NCI-H460 (cell line): ENCODE measurements at regions not wholly inside any gene's neighbourhood (a gene's known extent, or its start where the extent isn't known, plus 50 kb on each side); places are given as distances from the start of the nearest gene placed in this dataset.

Experiments used
- DNase-seq: peaks from one replicate; pipeline ENCODE4 v3.0.0-alpha.2; 2016; ENCODE audit warnings: low read depth; ENCODE audit errors: extremely low read depth

DNA sequence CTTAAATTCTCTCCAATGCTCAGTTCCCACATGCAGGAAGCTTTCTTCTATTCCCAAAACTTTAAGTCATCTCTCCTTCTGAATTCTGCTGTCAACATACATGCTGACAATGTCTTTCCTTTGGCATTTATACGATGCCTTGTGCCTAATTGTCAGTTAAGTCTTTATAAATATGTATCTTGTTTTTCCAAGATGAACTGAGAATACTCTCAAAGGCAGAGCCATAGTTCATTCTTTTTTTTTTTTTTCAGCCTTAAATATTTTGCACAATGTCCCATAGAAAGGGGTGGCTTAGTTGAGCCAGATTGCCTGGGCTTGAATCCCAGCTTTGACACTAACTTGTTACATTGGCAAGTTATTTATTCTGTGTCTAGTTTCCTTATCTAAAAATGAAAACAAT, 210.6 kb downstream of the QDPR start:
- DNase-seq: no peak

DNA sequence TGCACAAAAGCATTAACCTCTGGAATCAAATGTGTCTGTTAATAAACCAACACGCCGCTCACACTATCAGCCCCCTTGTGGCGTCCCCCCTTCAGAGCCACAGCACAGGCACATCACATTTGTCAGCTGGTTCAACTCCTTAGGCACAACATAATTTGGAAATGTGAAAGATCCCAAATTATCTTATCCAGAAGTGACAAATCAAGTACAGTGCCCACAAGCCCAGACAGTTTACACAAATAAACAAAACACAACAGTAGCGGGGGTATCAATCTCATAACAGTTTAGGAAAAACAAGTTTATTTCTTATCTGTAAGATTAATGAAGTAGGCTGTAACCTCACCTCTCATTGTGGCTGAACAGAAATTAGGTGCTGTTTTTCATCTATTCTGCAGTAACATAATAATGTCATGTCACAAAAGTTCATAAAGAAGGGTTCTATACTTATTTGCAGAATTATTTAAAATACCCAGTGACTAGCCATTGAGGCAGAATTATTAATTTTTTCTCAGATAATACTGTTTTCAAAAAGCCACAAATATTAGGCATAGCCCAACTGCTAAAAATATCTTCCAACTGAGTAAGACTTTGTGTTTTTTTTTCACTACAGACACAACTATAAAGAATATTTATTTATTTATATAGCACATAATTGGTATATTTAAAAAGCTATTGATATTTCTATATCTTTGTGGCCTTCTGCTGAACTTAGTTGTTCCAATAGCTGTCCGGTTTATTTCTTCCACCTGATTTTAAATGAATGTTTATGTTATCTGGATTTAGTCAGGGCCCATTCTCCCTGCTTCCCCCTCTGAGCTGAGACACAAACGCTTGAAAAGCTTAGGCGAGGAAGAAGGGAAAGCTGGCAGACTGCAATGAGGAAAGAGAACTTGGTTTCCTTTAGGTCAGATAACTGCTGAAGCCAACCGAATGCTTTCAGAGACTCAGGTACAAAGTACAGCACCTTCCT, 214.7 kb downstream of the QDPR start:
- DNase-seq: no peak

GRCh38 chr4:17293901-17294300, 218.0 kb downstream of the QDPR start:
- no peak for DNase-seq

GRCh38 chr4:17288151-17288550, 223.7 kb downstream of the QDPR start:
- no peak for DNase-seq

- DNase-seq: no peak
Measured at GRCh38 chr4:17286752-17287460, 225.0 kb downstream of the QDPR start.

DNA sequence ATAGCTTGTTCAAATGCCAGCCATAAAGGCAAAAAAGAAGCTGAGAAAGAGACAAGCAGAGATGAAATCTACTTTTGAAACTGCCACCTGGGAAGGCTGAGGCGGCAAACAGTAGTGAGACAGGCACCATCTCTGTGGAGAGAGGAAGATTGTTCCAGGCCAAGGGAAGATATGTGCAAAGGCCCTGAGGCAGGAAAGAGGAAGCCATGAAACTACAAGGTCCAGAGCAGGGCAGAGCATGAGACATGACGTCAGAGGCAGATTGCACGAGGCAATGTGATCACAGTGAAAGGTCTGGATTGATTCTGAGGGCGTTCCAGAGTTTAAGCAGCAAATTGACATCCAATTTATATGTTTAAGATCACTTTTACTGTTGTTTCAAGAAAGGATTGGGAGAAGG, 226.1 kb downstream of the QDPR start:
- DNase-seq: no peak

GRCh38 chr4:17284323-17285175, 227.3 kb downstream of the QDPR start:
- no peak for DNase-seq

DNA sequence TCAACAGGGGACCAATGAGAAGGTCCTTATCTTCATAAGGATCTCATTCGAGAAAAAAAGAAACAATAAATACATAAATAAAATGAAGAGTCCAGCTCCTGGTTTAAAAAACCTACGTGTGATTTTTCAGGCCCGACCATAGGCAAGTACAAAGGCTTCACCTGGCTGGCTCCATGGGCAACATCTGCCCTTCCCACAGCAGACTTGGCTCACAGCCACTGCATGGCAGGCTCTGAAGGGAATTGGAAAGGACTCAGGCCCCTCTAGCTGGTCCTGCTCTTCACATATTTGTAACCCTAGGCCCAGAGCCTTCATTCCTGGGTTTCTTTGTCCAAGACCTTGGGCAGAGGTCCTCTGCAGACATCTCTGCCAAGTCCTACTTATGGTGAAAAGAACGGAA, 228.1 kb downstream of the QDPR start:
- no peak for DNase-seq

DNA sequence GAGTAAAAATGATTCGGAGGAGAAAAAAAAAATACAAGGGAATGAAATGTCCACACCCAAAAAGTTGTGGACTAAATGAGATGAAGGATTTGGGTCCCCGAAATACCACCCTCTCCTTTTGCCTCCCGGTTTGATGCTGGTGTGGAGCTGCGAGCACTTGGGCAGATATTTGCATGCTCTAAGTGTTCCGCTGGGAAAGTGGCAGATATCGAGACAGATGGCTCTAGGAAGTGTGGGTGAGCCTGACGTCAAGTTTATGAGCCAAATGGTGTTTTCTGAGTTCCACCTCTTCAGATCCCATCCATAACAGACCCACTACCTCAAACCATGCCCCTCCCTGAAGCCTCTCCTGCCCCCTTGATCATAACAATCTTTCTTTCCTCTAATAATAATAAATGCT, 228.6 kb downstream of the QDPR start:
- no peak for DNase-seq

- DNase-seq: no peak
Measured at GRCh38 chr4:17280261-17281018, 231.4 kb downstream of the QDPR start.

DNA sequence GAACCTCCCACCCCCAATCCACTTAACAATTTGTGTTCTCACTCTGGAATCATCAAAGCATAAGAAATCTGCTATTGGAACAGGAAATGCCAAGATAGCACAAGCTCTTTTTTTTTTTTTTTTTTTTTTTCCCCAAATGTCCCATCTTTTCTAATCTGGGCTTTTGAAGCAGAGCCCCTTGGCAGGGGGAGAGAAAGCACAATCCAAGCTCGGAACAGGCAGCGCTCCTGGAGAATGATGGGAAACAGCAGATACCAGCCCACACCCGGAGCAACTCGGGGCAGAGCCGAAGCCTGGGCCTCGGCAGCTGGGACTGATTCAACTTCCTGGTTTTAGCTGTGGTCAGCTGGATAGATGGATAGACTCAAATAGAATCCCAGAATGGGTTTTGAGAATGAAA, 235.1 kb downstream of the QDPR start:
- DNase-seq: no peak

GRCh38 chr4:17275836-17276235, 236.1 kb downstream of the QDPR start:
- DNase-seq: no peak

DNA sequence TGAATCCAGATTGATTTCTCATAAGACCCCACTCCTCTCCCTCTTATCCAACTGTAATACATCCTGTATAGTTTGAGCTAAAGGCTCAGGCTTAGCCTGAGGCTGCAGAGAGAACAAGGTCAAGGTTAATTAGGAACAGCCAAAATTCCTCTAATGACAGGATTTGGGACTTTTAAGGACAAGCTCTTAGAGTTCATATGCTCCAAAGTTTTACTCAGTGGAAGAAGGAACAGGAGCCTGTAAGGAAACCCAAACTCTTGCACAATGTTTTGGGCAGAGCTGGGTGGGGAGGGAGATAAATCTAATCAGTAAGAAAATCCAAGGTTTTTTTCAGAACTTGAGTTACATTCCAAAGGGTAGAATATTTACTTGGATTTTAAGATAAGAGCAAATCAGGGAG, 238.8 kb downstream of the QDPR start:
- no peak for DNase-seq

DNA sequence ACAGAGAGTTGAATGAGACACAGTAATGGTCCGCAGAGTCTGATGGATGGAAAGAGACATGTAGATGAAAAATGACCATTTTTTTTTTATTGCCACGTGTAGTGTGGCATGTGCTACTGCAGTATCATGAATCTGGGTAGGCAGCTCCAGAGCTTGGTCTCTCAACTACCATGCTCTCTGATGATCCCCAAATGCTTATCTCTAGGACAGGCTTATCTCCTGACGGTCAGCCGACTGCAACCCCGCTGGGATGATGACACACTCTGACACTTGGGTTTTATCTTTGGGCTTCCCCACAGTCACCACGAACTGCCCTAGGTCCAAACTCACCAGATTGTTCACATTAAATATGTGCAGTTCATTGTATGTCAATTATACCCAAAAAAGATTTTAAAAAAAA, 239.7 kb downstream of the QDPR start:
- no peak for DNase-seq

DNA sequence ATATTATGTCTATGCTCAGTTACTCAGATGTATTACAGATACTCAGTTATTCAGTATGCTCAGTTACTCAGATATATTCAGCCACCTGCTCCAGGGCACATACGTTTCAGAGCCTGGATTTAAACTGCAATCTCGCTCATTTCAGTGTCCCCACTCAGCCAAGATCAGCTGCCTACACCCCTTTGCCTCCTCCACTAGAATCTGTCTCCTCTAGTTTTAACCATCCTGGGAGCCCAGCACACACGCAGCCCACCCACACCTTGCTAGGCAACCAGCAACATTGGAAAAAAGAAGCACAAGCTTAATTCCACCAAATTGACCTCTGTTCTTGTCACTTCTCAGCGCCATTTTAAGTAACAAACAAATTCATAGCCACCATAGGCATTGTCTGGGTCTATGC, 246.2 kb downstream of the QDPR start:
- no peak for DNase-seq

GRCh38 chr4:17265139-17265538, 246.8 kb downstream of the QDPR start:
- DNase-seq: no peak

- no peak for DNase-seq
Measured at GRCh38 chr4:17260166-17260907, 251.6 kb downstream of the QDPR start.

- no peak for DNase-seq
Measured at GRCh38 chr4:17258106-17258505, 253.8 kb downstream of the QDPR start.

GRCh38 chr4:17252131-17252530, 259.8 kb downstream of the QDPR start:
- DNase-seq: no peak

GRCh38 chr4:17251101-17251500, 260.8 kb downstream of the QDPR start:
- DNase-seq: no peak
